GM19025 (cell line): ENCODE measurements at regions not wholly inside any gene's neighbourhood (a gene's known extent, or its start where the extent isn't known, plus 50 kb on each side); places are given as distances from the start of the nearest gene placed in this dataset.
A peak's percentile ranks its signal among the peaks of the same experiment; 100 is the strongest.

Source experiments
- ATAC-seq: cut with Tn5 transposase; IDR thresholded peaks from one replicate; pipeline ENCODE4 v1.9.1; 2021; ENCODE audit warnings: mild to moderate bottlenecking, low read depth, moderate library complexity; ENCODE audit not compliant: unreplicated experiment

DNA sequence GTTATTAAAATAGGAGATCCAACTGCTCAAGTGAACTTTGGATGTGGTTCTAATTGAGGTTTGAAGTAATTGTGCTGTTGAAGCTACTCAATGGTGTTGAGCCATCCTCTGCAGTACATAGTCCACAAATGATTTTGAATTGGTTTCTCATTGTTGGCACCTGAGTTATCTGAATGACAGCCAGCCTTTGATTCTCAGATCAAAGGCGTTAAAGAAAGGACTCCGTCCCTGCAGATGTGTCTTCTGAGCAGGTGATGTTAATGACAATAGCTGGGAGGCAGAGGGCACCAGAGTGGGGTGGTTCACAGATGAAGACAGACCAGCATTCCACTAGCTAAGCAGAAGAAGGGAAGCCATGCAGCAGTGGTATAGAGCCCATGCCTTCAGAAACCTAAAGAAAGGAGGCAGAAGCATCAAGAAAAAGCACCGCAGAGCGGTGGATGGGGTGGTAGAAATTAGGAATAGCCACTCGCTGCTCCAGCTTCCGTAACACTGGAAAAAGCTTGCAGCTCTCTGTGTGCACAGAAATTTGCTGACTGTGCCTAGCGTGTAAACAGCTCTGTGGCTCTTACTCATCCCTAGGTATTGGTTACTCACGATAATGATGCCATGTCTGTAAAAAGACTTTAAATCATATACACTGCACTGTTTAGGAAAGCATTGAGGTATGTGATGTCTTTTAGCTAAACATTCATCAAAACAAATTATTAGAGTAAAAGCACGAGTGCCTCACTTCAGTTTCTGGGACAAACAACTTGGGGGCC lies 79.2 kb upstream of the CLCN4 start:
- ATAC-seq = no peak

DNA sequence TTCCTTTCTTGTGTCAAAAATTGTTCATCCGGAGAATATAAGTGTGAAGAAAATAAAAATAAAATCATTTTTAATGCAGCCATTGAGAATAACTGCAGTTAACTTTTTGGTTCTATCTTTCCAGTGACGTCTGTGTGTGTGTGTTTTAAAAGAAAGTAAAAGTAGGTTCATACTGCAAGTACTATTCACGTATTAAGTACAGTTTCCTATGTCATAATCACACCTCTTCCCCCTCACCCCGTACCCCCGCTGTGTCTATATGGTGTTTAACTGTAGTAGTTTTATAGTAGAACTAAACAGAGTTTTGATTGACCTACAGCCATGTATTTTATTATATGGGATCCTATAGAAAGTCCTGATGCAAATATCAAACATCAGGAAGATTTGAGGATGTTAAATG lies 78.5 kb upstream of the CLCN4 start:
- ATAC-seq = no peak

DNA sequence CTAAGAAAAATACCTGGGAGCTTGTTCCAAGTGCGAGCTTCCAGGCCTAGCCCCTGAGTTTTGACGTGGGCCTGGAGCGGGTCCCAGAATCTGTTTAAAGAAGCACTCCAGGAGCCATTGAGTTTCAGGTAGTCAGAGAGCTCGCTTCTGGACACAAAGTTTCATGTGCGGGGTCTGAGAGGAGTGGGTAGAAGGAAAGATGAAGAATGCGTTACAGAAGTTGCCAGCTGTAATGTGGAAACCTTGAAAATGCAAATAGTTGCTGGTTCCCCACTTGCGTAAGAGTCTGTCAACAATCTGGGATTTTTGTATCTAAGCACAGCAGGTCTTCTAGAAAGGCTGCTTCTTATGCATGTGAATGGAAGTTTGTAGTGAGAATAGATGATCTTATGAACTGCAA lies 77.5 kb upstream of the CLCN4 start:
- ATAC-seq = no peak

DNA sequence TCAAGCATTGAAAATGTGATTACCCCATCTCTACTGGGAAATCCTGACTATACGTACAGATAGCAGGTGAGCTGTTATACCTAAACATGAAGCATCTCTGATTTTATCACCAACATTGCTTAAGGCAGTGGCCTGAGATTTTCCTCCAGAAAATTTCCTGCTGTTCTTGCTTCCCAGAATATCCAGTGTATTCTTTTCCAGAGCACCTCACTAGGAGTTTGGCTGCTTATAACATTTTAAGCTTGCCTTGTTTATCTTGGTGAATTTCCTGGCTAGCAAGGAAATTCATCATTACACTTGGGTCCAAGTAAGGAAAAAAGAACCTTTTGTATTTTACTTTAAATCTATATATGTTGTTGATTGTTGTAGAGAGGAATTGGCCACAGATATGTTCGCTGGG lies 73.0 kb upstream of the CLCN4 start:
- ATAC-seq = no peak

DNA sequence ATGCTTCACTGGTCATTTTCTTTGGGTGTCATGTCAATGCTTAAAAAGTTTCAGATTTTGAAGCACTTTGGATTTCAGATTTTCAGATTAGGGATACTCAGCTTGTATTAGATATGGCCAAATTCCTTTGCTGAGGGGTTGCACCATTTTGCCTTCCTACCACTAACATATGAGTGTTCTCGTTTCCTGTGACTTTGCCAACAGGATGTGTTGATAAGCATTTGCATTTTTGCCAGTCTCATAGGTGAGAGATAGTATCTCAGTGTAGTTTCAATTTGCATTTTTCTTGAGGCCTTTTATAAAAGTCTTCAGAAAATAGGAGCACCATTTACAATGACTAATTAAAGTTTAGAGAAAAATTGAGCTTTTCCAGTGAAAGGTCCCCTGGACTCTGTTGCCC lies 71.6 kb upstream of the CLCN4 start:
- peak; percentile 33 for ATAC-seq

DNA sequence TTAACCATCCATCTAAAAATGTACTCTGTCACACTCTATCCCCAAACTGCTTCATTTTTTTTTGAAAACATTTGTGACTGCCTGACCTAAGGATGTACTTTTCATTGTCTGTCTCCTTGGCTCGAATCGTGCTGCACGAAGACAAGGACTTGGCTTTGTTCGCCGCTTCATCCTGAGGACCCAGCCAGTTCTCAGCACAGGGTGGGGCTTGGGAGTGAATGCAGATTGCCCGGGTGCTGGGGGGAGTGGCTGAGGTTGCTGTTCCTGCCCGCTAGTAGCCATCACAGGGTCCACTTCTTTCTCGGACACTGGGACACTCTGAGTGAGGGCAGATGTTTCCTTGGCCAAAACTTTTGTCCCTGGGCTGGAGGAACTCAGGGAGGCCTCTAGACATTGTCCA lies 70.1 kb upstream of the CLCN4 start:
- no peak for ATAC-seq

DNA sequence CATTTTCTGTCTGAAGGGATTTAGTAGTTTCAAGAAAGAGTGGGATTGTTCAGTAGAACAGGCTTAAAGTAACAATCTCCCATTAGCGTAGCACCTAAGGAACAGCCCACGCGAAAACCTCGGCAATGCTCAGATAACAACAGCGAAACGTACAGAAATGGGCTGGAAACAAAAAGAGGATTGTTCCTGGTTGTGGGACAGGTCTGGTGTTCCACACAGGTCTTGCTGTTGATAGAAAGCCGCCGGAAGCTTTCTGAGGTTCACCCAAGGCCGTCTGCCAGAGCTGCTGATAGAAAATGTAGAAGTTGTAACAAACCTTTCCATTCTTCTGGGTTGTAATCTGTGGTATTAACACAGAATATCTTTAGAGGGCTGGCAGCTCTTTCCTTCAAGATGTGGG lies 69.4 kb upstream of the CLCN4 start:
- ATAC-seq = no peak

DNA sequence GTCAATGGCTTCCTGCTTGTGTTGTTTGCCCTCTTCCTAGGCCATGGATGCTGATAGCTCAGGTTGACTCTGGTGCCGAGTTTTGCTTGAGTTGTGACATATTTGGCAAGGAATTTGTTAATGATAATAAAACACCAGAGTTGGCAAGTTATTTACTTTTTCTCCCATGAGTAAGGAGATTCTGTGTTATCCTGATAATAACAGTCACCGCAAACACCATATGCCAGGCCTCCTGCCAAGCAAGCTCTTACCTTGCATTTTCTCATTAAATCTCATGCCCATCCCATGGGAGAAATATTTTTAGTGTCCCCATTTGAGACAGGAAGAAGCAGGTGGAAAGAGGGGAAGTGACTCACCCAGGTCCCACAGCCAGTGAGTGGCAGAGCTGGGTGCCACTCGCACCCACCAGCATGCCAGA lies 67.4 kb upstream of the CLCN4 start:
- no peak for ATAC-seq

DNA sequence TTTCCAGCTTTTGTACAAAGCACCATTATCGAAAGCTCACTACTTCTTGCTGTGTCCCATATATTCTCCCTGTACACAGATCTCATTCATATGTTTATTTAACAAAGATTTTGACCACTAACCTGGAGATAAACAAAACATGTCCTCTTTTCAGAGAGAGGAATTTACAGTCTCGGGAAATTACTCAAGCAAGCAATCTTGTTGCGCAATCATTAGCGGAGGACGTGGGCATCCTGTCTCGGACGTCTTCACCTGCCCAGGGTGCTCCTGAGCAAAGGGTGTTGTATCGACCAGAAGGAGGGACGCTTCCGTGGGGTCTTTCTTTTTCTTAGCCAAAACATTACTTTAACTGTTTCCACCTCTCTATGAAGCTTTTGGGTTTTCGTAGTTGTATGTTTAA lies 66.5 kb upstream of the CLCN4 start:
- ATAC-seq = no peak

DNA sequence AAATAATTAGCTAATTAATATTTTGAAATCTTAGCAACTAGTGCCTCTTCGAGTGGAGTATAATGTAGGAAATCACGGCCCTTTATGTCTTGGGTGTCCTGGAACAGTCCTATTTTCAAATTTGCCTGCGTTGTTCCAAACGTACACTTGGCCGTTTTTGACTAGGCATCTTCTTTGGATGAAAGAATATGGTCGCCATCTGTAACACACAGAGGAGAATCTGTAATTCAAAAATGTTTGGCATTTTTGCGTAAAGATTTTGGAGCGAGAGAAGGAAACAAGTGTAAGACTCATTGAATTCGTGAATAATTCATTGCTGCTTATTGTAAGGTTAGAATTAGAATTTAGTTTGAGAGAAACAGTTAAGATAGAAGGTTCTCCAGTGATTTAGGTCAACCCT lies 61.5 kb upstream of the CLCN4 start:
- ATAC-seq = no peak

DNA sequence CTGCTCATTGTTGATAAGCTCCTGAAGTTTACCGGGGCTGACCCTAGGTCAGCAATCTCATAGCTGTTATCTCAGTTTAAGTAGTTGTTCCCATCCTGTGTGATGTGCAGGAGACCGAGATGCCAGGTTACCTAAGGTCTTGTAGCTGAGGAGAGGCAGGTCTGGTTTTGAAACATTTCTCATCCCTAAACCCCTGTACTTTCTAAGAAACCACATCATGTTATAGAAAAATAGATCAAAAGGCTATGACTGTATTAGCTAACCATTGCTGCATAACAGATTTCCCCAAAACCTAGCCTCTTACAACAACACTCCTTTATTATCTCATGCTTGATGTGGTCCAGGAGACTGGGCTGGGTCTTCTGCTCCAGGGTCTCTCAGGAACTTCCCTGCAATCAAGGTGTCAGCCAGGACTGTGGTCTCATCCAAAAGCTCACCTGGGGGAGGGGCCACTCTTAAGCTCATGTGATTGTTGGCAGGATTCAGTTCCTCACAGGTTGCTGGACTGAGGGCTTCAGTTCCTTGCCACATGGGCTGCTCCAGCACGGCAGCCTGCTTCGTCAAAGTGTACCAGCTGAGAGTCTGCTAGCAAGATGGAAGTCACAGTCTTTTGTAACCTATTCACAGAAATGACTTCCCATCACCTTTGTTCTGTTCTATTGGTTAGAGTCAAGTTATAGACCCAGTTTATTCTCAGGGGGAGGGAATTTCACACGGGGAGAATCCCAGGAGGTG lies 60.9 kb upstream of the CLCN4 start:
- no peak for ATAC-seq

DNA sequence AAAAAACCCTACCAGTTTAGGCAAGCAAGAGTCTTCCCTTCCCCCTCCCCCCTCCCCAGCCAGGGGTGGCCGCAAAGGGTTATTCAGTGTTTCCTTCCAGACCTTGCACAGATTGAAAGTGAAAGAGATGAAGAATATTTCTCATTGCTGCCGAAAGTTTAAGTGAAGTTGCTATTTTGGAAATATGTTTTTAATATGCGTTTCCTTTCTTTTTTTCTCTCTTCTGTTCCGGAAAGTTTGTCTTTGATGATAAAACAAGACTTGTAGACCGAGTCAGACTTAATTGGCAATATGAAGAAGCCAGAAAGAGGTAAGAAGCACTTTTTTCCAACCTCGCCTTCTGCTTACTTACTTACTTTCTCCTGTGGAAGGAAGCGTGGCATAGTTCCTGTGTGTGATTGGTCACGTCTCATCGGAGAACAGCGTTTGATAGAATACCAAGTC lies 58.5 kb upstream of the CLCN4 start:
- peak; percentile 80 for ATAC-seq

DNA sequence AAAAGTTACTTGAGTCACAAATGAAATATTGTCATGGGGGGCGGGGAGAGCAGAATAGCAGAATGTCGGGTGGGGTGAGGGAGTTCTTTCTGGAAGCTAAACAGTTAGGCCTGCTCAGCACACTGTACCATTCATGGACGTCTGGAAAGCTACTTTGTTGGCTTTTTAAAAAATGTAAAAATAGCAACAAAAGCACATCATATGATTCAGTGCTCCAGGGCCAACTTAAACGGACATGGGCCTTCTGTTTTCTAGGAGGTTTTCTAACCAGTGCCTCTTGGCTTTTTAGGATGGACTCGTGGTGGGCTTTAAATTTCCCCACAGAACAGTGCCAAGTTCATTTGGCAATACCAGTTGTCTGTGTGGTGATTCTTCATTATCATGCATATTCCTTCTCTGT lies 57.4 kb upstream of the CLCN4 start:
- ATAC-seq = no peak

DNA sequence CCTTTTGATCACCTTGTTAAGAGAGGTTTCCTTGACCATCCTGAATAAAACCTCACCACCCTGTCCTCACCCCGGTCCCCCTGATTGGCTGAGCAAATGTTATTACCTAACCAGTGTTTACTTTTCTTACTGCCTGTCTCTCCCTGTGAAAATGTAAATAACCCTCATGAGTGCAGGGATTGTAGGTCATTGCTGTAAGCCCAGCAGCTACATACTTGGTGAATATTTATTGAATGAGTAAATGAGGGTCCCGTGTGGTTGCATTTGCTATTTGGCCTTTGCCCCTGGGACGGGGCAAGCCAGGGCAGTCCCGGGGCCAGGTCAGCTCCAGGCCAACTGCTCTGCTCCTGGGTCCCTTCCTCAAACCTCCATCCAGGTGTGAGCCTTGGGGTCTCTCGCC lies 55.5 kb upstream of the CLCN4 start:
- no peak for ATAC-seq

DNA sequence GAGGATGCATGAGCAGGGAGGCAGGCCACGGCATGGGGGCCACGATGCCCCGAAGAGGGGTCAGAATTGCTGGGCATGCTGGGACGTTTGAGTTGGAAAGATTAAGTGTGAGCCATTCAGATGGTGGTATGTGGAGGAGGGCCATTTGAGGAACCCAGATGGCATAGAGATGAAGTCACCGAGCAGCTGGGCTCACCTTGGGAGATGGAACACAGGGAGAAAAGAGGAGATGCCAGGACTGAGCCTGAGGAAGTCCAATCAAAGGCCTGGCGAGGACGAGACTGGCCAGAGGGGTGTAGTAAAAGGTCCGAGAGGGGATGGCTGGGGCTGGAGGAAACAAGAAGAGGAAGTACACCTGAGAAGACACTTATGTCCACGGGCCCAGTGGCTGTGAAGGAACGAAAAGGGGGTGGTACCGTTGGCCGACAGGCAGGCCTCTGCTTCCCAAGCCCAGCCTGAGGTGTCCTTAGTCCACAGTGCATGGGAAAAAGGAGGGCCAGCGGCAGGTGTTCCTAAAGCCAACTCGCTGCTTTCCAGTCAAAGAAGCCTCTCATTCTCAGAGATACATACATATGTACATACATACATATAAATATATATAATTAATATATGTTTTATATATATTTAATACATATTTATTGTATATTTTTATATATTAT lies 54.6 kb upstream of the CLCN4 start:
- no peak for ATAC-seq

DNA sequence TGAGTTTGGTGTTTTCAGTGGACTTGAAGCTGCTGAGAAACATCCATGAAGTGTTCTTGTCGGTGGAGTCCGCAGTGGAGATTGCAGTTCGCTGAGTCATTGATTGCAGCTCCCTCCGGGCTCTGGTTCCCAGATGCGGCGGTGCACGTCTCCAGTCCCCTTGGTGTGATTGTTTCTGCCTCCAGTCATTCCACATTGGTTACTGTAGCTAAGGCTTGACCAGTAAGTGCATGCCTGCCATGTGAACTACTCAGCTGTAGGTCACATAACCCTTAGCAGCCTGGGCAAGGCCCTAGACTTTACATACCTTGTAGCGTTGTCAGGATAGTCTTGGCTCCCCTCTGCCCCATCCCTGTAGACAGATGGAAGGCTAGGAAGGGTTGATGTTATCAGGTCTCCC lies 53.8 kb upstream of the CLCN4 start:
- ATAC-seq = no peak

DNA sequence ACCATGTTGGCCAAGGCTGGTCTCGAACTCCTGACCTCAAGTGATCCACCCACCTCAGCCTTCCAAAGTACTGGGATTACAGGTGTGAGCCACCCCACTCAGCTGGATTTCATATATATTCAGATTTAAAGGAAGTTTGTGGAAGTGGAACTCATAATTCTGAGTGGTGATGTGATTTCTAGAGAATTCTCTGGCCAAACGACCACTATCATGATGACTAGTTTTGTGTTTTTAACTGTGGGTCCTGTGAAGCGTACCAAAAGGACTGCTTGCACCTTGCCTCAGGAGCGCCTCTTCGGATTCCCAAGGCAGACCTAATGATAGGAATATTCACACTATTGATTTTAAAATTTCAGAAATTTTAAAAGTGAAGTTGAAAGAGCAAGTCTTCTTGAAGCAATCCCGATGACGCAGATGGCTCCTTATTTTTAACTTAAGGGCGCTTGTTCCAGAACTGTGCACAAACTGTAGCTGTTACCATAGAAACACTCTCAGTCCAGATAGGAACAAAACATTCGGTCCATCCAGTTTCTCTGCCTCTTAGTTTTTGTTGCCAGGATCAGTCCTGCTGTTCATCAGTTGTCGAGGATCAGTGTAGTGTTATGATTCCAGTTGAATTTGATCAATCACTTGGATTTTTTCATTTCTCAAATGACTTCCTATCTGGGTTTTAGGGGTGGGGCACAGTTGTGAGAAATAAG lies 51.7 kb upstream of the CLCN4 start:
- no peak for ATAC-seq

DNA sequence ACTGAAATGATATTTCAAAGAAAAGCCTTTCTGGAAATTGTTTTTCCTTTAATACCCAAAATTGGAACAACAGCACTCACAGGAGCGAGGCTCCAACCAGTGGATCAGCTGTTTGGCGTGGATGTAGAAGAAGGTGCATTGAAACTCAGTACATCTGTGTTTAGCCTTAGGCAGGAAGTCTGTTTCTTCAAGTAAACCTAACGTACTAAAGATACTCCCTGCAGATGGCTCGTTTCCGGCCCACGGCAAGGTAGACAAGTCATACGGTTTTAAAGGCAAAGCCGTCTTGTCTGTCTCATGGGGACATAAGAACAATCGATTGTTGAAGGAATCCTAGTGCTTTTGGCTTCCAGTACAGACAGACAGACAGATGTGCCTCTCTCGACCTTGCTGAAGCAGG lies 50.0 kb upstream of the CLCN4 start:
- ATAC-seq = peak; percentile 36
